ENCODE measurements at regions not wholly inside any gene's neighbourhood (a gene's known extent, or its start where the extent isn't known, plus 50 kb on each side); places are given as distances from the start of the nearest gene placed in this dataset.

DNA sequence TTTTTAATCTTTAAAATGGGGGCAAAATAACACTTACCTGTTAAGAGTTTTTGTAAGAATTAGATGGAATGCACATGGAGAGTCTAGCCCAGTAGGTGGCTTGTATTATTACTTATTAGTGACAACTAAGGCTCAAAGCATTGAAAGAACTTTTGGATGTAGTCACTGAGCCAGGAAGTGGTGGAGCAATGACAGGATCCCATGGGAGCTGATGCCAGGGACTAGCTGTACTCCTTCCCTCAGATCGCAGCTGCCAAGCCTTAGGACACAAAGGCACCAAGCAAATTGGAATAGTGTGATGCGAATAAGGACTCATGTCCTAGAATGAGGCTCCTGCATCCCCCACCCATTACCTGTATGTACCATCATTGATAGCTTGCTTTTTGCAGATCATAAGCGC is 370.4 kb upstream of the RGMA start:
- in situ Hi-C loops (cut with HindIII; ENCODE audit: low sequenced_read_pairs): no loop called here

DNA sequence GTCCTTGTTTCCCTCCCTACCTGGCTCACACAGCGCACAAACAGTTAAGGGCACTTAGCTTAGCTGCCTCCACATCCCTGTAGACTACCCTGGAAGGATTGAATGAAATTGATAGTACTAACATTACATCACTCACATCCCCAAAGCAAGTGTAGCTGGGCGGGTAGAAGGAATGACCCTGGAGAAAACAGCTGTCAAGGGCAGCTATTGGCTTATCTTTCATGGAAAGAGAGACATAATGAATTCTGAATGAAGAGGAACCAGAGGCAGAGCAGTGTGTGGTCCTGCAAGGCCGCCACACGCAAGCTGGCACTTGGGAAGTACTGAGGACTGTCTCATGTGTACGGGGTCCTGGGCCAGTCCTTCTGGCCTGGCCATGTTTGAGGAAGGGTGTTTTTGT is 369.6 kb upstream of the RGMA start:
- in situ Hi-C loops (cut with HindIII; ENCODE audit: low sequenced_read_pairs): no loop called here

DNA sequence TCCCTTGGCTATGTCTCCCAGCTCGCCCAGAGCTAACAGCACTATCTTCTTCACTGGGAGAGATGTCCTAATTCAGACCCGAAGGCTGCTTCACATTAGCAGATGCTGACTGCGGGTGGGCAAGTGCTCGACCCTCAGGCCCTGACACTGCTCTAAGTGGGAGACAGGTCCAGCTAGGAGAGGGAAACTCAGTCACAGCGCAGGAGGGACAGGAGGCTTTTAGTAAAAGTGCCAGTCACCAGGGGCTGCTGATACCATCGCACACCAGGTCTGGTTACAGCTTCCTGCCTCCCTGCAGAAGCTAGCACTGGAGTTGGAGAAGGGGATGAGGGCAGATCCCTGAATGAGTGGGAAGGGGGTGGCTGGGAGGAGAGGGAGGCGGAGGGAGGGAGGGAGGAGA is 365.8 kb upstream of the RGMA start:
- in situ Hi-C loops (cut with HindIII; ENCODE audit: low sequenced_read_pairs): no loop called here

DNA sequence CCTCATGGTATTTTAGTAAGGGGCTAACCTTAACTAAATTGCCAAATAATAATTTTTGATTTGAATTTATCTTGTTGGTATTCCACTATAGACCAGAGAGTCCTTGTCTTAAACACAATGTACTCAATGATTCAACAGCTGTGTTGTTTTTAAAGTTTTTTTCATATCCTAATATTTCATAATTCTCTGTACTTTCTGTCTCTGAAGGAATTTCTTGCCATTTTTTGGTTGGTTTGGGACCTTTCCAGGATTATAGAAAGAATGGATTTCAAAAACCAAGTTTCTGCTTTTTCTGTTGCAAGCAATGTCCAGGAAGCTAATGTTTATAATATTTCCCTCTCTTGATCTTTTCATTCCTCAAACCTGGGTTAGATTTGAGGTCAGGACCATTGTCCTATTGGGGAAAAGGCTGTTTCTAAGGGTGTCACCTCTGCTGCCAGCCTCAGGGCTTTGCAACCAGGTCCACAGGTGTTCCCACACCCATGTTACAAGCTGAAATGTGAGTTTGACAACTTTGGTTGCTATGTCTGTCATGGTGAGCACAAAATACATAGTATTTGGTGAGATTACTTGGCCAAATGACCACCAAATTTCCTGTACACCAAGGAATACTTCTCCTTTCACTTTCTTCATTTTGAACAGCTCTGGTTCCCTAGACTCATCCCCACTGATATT is 363.7 kb upstream of the RGMA start:
- in situ Hi-C loops (cut with HindIII; ENCODE audit: low sequenced_read_pairs): no loop called here

DNA sequence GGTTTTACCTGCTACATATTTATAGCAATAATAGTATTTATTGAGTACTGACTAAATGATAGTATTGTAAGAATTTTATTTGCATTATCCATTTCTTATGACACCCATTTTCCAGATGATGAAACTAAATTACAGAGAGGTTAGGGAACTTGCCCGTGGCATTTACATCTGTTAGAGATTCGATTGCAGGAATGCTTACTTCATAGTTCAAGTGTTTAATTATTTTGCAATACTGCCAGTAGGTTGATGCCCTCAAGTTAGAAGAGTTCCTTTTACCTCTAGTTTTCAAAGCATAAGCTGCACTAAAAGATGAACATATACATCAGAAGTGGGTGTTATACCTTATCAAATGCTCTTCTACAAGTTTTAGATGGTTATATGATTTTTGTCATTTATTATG is 362.8 kb upstream of the RGMA start:
- in situ Hi-C loops (cut with HindIII; ENCODE audit: low sequenced_read_pairs): no loop called here

DNA sequence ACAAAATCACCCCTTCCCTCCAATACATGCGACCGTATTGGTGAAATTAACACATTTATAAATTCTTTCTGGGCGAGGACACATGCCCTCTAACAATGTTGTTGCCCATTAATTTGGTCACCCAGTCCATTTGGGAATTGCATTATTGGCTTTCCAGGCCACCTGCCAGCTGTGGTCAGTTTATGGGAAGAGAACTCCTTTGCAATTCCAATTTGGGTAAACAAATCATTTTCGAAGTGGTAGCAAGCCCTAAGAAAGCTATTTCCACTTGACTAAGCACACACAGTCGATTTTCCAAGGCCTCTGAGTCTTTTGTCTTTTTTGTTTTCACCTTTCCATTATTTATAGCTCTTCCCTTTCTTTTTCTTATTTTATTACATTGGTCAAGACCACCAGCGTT is 362.3 kb upstream of the RGMA start:
- in situ Hi-C loops (cut with HindIII; ENCODE audit: low sequenced_read_pairs): no loop called here

DNA sequence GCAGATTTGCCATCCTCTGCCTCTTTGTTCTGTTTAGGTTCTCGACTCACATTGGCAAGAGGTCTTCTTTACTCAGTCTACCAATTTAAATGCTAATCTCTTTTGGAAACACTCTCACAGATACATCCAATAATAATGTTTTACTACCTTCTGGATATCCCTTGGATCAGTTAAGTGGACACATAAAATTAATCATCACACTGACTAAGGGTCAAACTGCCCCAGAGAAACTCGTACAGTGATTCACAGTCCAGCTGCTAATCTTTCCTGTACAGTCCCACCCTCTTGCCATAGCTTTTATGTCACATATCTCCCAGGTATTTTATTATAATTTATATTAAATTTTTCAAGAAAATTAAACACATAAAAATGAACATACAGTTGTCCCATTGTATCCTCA is 360.8 kb upstream of the RGMA start:
- in situ Hi-C loops (cut with HindIII; ENCODE audit: low sequenced_read_pairs): no loop called here

DNA sequence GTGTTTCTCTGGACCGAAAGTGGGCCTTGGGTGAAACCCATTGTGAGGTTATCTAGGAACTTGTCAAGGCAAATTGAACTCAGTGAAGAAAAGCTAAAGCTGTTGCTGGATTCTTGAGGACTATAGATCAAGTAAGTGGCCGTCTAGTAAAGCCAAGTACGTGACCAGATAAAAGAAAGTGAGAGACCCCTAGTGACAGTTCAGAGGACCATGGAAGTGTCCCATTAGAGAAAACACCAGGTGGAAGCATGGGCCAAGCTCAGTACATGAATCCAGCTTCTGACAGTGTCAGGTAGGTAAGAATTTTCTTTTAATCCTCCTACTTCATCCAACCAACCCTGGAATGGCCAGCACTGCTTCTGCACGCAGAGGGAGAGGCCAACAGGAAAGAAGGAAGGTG is 349.3 kb upstream of the RGMA start:
- in situ Hi-C loops (cut with HindIII; ENCODE audit: low sequenced_read_pairs): no loop called here

DNA sequence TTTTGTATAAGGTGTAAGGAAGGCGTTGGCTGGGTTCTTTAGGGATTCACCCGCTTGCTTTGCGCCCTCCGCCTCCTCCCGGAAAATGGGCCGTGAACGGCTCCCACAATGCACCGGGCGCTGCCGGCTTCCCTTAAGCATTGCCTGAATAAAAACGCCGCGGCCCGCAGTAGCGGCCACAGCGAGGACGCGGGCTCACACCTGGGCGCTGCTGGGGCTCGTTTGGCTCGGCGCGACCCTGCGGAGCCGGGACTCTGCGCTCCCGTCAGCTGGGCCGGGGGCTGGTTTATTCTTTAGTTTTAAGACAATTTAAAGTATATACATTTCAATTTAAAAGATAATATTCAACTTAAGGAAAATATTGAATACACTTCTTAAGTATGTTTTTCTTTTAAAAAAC is 343.5 kb upstream of the RGMA start:
- in situ Hi-C loops (cut with HindIII; ENCODE audit: low sequenced_read_pairs): no loop called here

DNA sequence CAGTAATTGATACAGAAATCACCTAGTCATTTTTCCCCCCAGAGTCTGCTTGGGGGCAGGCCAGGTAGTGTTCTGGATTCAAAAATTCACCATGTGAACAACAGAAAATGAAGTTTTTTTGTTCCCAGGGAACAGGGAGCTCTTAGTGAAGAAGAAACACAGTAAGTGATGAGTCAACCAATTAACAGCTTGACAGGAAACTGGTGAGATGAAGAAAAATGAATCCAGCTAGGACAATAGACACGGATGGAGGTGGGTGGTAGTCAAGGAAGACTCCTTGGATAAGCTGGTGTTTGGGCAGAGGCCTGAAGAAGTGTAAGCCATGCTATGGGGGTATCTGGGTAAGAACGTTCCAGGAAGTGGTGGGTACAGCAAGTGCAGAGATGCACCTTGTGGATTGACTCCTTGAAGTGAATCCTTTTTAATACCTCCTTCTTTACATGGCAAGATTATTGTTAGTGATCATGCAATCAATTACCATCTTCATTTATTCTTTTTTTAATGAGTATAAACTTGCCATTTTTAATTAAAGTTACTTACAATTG is 339.9 kb upstream of the RGMA start:
- in situ Hi-C loops (cut with HindIII; ENCODE audit: low sequenced_read_pairs): no loop called here

DNA sequence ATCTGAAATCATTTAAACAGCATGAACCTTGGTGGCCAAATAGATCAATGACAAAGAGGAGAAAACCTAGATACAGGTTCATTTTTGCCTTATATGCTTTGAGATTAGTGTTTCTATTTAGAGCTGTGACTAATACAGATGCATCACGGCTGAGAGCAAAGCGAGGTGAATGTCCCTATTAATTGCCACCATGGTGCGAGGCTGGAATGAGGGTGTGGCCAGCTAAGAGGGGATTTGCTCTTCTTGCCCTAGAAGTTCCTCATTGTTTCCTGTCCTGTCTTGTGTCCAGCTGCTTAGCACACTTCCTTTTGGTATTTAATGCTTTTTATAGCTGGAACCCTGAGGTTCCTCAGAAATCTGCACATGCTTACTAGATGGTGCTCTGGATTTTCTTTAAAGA is 339.1 kb upstream of the RGMA start:
- in situ Hi-C loops (cut with HindIII; ENCODE audit: low sequenced_read_pairs): no loop called here

DNA sequence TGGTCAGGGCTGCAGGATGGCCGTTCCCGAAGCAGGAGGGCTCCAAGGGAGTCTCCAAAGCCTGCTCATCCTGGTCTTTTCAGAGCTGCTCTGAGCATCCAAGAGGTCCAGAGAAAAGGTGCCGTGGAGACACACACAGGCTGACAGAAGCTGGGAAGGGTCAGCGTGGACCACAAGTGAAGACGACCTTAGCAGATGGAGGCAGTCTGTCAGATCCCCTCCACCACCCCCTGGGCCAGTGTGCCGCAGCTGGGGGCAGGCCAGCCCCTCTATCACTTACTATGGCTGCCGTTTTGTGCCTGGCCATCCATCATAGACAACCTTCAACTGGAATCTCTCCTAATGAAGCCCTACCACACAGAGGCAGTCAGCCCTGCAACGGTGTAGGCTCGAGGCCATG is 335.1 kb upstream of the RGMA start:
- in situ Hi-C loops (cut with HindIII; ENCODE audit: low sequenced_read_pairs): no loop called here

DNA sequence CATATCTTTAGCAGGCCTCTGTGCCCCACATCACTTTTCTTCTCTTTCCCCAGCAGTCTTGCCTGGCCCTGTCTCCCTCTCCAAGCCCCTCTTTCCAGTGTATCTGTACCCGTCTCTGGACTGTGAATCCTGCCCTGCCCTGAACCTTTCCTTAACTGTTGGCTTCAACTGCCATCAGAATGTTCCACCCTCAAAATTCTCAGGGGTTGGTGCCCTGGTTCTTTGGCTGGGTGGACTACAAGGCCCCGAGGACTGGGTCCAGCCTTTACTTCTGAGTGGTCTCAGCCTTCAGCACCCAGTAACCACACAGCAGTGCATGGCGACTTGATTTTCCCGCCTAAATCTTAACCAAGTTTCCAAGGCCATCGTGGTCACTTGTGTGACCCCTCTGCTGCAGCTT is 333.5 kb upstream of the RGMA start:
- in situ Hi-C loops (cut with HindIII; ENCODE audit: low sequenced_read_pairs): no loop called here

DNA sequence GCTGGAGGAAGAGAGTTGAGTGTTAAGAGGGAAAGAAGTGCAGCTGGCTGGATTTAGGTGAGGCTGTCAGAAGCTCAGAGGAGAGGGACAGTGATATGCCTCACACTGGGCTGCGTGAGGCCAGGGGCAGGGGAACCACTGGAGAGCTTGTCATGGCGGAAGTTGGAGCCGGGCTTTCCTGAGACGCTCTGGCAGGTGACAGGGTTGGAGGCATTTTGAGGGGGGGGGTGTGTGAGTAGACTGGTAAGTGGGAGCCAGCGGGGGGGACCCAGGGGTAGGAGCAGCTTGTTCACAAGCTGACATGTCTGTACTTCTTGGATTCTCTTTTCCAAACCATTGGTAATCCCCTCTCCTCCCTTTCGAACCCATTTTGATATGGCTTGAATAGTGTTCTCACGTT is 331.5 kb upstream of the RGMA start:
- in situ Hi-C loops (cut with HindIII; ENCODE audit: low sequenced_read_pairs): no loop called here

DNA sequence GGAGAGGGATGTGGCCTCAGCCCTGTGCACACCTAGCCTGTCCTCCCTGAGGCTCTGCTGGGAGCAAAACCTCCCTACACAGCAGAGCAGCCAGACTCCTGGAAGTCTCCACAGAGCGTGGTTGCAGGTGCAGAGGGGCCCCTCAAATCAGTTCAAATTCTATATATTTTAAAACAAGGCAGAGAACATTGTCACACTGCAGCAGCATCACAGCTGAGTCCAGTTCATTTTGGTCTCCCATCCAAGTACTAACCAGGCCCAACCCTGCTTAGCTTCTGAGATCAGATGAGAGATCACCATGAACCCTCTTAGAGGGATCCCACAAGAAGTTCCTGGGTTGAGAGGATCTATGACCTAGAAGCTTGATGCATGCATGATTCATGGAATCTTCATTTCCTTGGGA is 331.0 kb upstream of the RGMA start:
- in situ Hi-C loops (cut with HindIII; ENCODE audit: low sequenced_read_pairs): no loop called here

DNA sequence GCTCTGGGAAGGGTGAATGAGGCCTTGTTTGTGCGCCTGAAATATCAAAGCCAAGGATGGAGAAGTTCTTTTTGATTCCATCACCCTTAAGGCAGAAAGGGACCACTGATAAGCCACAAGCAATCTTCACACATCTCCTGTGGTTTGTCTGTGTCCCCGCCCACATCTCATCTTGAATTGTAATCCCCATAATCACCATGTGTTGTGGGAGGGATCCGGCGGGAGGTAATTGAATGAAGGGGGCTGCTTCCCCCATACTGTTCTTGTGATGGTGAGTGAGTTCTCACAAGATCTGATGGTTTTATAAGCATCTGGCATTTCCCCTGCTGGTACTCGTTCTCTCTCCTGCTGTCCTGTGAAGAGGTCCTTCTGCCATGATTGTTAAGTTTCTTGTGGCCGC is 329.6 kb upstream of the RGMA start:
- in situ Hi-C loops (cut with HindIII; ENCODE audit: low sequenced_read_pairs): no loop called here

DNA sequence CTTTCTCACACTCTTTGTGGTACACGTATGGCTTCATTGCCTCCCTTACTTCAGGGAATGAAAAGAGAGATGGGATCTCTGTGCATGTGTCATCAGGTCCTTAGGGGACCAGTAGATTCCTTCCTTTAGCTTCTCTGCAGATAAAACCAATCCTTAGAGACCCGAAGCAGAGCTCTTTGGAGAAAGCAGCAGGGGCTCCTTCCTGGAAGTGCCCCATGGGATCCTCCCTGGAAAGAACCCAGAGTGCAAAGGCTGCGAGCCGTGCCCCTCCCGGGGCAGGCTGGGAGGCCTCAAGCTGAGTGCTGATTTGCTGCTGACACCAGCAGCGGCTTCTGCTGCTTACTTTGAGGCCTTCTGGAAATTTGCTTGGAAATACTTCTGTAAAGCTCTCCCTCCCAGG is 328.6 kb upstream of the RGMA start:
- in situ Hi-C loops (cut with HindIII; ENCODE audit: low sequenced_read_pairs): no loop called here

DNA sequence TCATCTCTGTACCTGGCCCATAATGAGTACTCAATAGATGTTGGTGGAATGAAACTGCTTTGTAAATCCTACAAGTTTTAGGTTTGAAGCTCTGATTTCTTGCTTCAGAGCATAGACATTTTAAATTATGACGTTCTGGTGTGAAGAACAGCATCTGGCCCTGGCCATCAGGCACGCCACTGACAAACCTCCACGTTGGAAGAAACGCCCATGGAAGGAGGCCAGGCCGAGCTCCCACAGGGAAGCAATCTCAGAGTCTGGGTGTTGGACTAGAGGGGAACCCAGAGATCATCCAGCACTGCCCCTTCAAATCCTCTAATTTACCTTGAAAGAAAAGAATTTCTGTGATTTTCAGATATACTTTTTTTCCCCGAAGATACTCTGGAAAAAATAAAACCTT is 328.1 kb upstream of the RGMA start:
- in situ Hi-C loops (cut with HindIII; ENCODE audit: low sequenced_read_pairs): no loop called here

DNA sequence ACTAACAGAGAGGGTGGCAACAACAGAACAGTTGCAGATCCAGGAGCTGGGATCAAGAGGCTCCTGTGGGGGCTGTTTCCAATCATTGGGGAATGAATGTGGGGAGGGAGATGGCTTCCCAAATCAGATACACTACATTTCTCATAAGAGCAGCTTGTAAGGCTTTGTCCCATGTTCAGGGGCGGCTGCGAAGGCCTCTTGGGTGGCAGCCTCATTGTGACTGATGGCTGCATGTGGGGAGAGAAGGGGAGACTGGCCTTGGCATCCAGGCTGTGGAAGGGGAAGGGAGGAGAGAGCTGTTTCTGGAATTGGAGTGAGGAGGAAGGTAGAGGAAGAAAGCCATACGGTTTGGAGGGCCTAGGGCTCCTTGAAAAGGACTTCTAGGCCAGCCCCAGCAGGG is 326.6 kb upstream of the RGMA start:
- in situ Hi-C loops (cut with HindIII; ENCODE audit: low sequenced_read_pairs): no loop called here

DNA sequence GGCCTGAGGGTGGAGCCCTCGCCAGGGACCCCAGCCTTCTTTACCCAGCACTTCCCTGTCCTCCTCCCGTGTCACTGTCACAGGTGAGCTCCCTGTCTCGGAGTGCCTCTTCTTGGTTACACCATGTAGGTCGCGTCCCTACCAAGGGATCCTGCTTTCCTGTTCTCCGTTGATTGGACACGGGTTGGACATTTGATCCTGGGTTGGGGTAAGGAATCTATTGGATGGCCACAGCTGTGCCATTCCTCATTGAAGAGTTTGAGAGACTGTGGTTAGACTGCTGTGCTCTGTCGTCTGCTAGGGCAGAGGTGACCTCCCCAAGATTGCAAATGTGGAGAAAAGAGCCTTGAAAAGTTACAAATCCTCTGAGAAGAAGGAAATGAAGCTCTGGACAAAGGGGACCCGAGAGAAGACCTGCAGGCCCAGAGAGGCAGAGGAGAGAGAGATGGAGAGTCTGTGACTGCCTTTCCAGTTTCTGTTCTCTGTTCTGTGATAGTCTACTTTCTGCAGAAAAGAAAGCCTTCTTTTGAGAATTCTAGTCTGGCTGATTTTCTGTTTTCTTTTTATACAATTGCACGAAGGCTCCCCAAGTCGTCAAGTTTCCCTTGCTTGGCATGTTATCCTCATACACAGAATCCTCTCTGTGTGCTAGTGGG is 325.7 kb upstream of the RGMA start:
- in situ Hi-C loops (cut with HindIII; ENCODE audit: low sequenced_read_pairs): no loop called here

DNA sequence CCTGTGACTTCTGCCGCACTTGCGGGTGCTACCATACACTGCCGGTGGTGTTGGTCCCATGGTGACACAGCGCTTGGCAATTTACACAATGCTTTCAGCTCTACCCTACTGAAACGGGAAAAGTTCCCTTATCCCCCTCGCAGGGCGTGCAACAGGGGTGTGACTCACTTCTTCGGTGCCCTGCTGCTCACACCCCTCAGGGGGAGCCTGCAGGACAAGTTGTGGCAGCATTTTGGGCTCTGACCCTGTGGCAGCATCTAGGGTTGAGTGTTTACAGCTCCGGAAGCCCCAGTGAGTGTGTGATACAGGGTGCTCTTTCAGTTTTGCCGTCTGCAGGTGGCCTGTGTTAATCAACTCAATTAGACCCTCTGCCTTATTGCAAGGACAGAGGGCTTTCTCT is 324.7 kb upstream of the RGMA start:
- in situ Hi-C loops (cut with HindIII; ENCODE audit: low sequenced_read_pairs): no loop called here

DNA sequence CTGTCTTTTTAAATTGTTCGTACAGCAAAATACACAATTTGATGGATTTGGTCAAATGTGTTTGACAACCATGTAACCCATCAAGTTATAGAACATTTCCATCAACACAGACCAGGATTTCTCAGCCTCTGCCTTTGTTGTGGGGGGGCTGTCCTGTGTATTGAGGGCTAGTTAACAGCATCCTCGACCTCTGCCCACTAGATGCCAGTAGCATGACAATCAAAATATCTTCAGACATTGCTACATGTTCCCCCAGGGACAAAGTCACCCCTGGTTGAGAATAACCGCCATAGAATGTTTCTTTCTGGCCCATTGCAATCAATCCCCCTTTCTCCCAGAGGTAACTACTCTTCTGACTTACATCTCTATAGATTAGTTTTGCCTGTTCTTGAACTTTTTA is 310.1 kb upstream of the RGMA start:
- in situ Hi-C loops (cut with HindIII; ENCODE audit: low sequenced_read_pairs): no loop called here

DNA sequence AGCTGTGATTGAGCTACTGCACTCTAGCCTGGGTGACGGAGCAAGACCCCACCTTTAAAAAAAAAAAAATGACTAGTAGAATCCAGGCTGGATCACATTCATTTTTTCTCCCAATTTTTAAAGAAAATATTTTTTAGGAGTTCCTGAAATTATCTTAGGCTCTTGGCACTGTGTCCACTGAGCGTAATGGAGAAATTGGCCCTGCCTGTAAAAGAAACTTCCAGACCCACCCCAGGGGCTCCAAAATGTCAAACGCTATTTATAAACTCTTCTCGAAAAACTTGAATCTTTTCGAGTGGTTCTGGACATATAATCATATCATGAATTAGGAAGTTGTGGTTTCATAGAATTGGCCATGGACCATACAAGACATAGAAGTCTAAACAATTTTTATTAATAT is 300.2 kb upstream of the RGMA start:
- in situ Hi-C loops (cut with HindIII; ENCODE audit: low sequenced_read_pairs): no loop called here
